Lower leg skin (tissue), 3 donors: ENCODE measurements at regions not wholly inside any gene's neighbourhood (a gene's known extent, or its start where the extent isn't known, plus 50 kb on each side); places are given as distances from the start of the nearest gene placed in this dataset.

Experiments
- CTCF ChIP-seq, 3 donors: fragments of 450-650 bp; IDR thresholded peaks; one replicate each; pipeline ENCODE4 v1.5.1; 2016; ENCODE audit warnings: antibody characterized with exemption in 3 of 3, mild to moderate bottlenecking in 3 of 3, moderate library complexity in 2 of 3
- POLR2A ChIP-seq, 2 donors: fragments of 450-650 bp; IDR thresholded peaks; one replicate each; pipeline ENCODE4 v1.6.1; 2016 to 2017; ENCODE audit warnings: antibody characterized with exemption in 2 of 2, mild to moderate bottlenecking in 1 of 2, moderate library complexity in 1 of 2

GRCh38 chr15:20643829-20644425, 102.3 kb upstream of the GOLGA6L6 start:
- no peak for TF ChIP-seq CTCF (IDR thresholded peaks at IDR 0.05)
- TF ChIP-seq POLR2A (IDR thresholded peaks at IDR 0.05): no peak
